ENCODE measurements at regions not wholly inside any gene's neighbourhood (a gene's known extent, or its start where the extent isn't known, plus 50 kb on each side); places are given as distances from the start of the nearest gene placed in this dataset.
A peak's percentile ranks its signal among the peaks of the same experiment; 100 is the strongest.

GRCh38 chr4:158007566-158007965 lies 165.3 kb downstream of the GASK1B start:
- DNase-seq: no peak

GRCh38 chr4:158006990-158007389 lies 165.8 kb downstream of the GASK1B start:
- no peak for DNase-seq

GRCh38 chr4:158005021-158005420 lies 167.8 kb downstream of the GASK1B start:
- DNase-seq: no peak

GRCh38 chr4:158004101-158004500 lies 168.7 kb downstream of the GASK1B start:
- no peak for DNase-seq

GRCh38 chr4:158003212-158003611 lies 169.6 kb downstream of the GASK1B start:
- DNase-seq: no peak

- DNase-seq: no peak
Measured at GRCh38 chr4:158002173-158002572, 170.7 kb downstream of the GASK1B start.

GRCh38 chr4:158001756-158002155 lies 171.1 kb downstream of the GASK1B start:
- no peak for DNase-seq

- DNase-seq: no peak
Measured at GRCh38 chr4:157999723-158000122, 173.1 kb downstream of the GASK1B start.

GRCh38 chr4:157997296-157997695 lies 175.5 kb downstream of the GASK1B start:
- DNase-seq: no peak

GRCh38 chr4:157996061-157997028 lies 176.5 kb downstream of the GASK1B start:
- no peak for DNase-seq

GRCh38 chr4:157994863-157995262 lies 178.0 kb downstream of the GASK1B start:
- no peak for DNase-seq

- DNase-seq: no peak
Measured at GRCh38 chr4:157992948-157993839, 179.6 kb downstream of the GASK1B start.

- DNase-seq: no peak
Measured at GRCh38 chr4:157992038-157992705, 180.7 kb downstream of the GASK1B start.

- no peak for DNase-seq
Measured at GRCh38 chr4:157988641-157989040, 184.2 kb downstream of the GASK1B start.

GRCh38 chr4:157984285-157984911 lies 188.4 kb downstream of the GASK1B start:
- DNase-seq: no peak

- DNase-seq: no peak
Measured at GRCh38 chr4:157983300-157983699, 189.5 kb downstream of the GASK1B start.

GRCh38 chr4:157980158-157980557 lies 192.7 kb downstream of the GASK1B start:
- DNase-seq: no peak

GRCh38 chr4:157978680-157979361 lies 194.0 kb downstream of the GASK1B start:
- peak; percentile 0 for DNase-seq

- no peak for DNase-seq
Measured at GRCh38 chr4:157977086-157977485, 195.7 kb downstream of the GASK1B start.

- DNase-seq: no peak
Measured at GRCh38 chr4:157973297-157973696, 199.5 kb downstream of the GASK1B start.

GRCh38 chr4:157964463-157964862 lies 208.4 kb downstream of the GASK1B start:
- DNase-seq: no peak
